GM13977 (cell line): ENCODE measurements at regions not wholly inside any gene's neighbourhood (a gene's known extent, or its start where the extent isn't known, plus 50 kb on each side); places are given as distances from the start of the nearest gene placed in this dataset.

ENCODE experiments used
- DNase-seq: peaks from one replicate; pipeline ENCODE4 v3.0.0; 2012; ENCODE audit warnings: low spot score
- in situ Hi-C: fragments of 300-500 bp; cut with MboI; formaldehyde crosslinking; loops from one replicate; pipeline ENCODE4 v1.12.0; 2022; ENCODE audit warnings: low sequenced_read_pairs, low pct_unique_long_range_greater_than_20kb, mixed read lengths, inconsistent platforms; ENCODE audit not compliant: unreplicated experiment
- TF ChIP-seq, protein P1 (sequence below): IDR thresholded peaks from 2 replicates; pipeline ENCODE4 v1.5.1; 2012; ENCODE audit warnings: mild to moderate bottlenecking, control low read depth; ENCODE audit not compliant: insufficient read depth; ENCODE audit errors: extremely low read depth, missing control alignments

DNA sequence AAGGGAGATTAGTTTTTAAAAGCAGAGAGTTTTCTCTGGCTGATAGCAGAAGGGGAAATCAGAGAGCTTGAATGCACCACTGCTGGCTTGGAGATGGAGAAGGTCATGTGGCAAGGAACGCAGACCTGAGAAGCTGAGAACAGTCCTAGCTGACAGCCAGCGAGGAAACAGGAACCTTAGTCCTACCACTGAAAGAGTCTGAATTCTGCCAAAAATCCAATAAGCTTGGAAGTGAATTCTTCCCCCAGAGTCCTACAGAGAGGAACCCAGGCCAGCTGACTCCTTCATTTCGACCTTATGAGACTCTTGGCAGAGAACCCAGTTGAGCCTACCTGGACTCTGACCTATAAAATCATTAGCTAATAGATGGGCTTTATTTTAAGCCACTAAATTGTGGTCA lies 371.9 kb upstream of the TNP1 start:
- no peak for DNase-seq
- TF ChIP-seq, protein P1, sequence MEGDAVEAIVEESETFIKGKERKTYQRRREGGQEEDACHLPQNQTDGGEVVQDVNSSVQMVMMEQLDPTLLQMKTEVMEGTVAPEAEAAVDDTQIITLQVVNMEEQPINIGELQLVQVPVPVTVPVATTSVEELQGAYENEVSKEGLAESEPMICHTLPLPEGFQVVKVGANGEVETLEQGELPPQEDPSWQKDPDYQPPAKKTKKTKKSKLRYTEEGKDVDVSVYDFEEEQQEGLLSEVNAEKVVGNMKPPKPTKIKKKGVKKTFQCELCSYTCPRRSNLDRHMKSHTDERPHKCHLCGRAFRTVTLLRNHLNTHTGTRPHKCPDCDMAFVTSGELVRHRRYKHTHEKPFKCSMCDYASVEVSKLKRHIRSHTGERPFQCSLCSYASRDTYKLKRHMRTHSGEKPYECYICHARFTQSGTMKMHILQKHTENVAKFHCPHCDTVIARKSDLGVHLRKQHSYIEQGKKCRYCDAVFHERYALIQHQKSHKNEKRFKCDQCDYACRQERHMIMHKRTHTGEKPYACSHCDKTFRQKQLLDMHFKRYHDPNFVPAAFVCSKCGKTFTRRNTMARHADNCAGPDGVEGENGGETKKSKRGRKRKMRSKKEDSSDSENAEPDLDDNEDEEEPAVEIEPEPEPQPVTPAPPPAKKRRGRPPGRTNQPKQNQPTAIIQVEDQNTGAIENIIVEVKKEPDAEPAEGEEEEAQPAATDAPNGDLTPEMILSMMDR: no peak
- in situ Hi-C loops: no loop called here

DNA sequence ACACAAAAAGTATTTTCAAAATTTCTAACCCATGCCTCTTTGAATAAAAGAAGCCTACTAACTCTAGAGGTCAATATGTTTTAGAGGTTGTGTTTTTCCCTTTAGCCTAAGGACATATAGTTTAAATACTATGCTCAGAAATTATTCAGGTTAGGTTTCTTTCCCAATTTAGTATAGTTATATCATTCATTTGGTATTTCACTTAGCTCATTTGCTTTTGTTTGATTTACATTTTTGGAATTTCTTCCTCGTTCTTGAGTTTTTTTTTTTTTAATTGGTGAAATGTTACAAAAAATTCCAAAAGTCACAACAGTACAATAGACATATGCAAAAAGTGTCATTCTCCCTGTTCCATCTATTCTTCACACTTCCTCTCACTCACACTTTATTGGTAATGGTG lies 371.3 kb upstream of the TNP1 start:
- DNase-seq: no peak
- in situ Hi-C loops: no loop called here
- TF ChIP-seq, protein P1: no peak

DNA sequence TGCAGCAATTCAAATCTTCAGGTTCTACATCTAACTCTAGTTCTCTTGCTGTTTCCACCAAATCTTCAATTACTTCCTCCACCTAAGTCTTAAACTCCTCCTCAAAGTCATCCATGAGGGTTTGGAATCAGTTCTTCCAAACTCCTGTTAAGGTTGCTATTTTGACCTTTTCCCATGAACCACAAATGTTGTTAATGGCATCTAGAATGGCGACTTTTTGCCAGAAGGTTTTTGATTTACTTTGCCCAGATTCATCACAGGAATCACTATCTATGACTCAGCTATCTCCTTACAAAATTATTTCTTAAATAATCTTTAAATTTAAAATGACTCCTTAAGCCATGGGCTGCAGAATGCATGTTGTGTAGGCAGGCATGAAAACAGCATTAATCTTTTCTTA lies 368.9 kb upstream of the TNP1 start:
- no peak for DNase-seq
- TF ChIP-seq, protein P1: no peak
- in situ Hi-C loops: no loop called here

DNA sequence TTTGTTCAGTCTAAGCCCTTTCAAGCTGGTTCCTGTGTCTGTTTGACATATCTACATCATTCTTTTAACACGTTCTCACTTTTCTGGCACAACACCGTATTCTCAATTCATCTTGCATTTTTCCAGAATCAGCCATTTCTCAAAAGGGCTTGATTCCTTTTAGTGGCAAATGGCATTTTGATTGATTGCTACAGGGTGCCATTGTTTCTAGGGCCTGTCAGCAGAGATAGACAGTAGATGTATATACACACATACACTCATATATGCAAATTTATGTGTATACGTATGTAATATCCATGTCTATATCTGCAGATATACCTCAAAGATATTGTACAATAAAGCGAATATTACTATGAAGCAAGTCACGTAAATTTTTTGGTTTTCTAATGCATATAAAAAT lies 367.9 kb upstream of the TNP1 start:
- DNase-seq: no peak
- in situ Hi-C loops: no loop called here
- TF ChIP-seq, protein P1: no peak

DNA sequence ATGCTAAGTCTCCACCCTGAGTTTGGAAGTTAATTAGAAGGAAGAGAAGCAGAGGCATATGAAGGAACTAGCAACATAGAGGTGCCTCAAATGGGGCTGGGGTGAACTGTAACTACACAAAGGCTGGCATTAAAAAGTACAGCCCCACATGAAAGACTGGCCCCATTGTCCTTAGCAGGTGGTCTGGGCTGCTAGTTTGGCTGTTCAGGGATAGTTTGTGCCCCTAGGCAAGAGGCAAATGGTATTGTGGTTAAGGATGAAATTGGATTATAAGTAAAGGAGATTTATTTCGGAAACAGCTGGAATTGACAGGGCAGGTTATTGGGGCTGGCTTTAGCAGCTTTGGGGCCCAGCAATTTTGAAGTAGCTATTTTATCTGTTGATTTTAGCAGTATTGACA lies 365.7 kb upstream of the TNP1 start:
- TF ChIP-seq, protein P1: no peak
- in situ Hi-C loops: no loop called here
- DNase-seq: no peak

DNA sequence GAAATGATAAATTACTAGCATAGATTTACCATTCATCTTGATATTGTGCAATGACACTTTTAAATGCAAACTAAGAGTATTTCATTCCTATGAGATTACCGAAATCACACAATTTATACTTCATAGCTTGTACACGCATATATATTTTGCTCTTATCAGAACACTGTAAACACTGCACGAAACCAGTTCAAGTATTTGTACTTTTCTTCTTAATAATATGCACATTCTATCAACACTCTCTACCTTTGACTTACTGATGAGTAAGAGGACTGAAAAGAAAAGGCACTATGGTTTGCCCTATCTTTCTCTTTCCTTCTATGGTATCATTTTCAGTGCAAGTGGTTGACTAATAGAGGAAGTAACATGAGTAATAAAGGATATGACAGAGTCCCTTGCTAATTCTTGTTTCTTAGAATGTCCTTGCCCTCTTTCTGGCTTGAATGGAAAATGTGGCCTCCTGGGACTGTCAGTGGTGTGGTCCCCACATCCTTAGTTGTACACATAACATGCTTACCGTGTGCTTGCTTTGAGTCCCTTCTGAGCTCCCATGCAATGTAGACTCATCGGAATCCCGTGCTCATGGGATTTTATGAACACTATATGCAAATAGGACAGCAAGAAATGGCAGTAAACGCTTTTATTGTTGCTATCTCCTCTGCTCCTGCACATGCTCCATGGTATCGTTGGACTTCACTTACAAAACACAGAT lies 363.5 kb upstream of the TNP1 start:
- in situ Hi-C loops: no loop called here
- TF ChIP-seq, protein P1: no peak
- peak; percentile 53 for DNase-seq

DNA sequence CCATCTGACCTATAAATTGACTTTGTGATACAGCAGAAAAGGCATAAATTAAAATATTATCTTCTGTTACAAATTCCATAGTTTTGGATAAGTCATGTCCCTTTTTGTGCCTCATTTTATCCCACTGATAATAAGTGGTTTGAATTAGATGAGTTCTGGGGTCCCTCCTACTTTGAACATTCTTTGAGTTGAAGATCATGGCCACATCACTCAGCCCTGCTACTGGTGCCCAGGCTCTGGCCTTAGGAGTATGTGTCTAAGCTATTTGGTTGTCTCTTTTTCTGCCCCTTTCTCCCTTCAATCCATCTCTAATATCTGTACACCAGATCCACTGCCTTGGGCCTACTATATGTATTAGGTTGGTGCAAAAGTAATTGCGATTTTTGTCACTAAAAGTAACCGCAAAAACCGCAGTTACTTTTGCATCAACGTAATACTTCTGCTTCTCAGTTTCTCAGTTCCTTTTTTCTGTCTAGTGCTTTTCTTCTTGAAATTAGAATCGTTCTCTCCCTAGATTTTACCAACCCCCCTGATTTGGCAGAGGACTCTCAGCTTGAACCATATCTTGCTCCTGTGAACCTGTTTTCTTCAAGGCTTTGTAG lies 362.5 kb upstream of the TNP1 start:
- in situ Hi-C loops: no loop called here
- TF ChIP-seq, protein P1: no peak
- peak; percentile 17 for DNase-seq
